ENCODE measurements at regions not wholly inside any gene's neighbourhood (a gene's known extent, or its start where the extent isn't known, plus 50 kb on each side); places are given as distances from the start of the nearest gene placed in this dataset.

DNA sequence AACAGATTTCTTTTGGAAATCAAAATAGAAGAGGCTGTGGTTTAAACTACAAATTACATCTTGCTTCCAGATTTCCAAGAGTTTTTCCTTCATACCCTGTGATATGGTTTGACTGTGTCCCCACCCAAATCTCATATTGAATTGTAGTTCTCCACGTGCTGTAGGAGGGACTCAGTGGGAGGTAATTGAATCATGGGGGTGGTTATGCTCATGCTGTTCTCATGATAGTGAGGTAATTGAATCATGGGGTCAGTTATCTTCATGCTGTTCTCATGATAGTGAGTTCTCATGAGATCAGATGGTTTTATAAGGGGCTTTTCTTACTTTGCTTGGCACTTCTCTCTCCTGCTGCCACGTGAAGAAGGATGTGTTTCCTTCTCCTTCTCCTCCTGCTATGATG is 687.0 kb upstream of the ZNF608 start:
- TF ChIP-seq FOS (IDR thresholded peaks at IDR 0.05; ENCODE audit: borderline replicate concordance, insufficient read depth, low read length) (no peak), JUN (IDR thresholded peaks at IDR 0.05; ENCODE audit: borderline replicate concordance, insufficient read depth, insufficient read length, low read depth) (no peak), MYC (IDR thresholded peaks at IDR 0.05; ENCODE audit: low read depth, low read length) (no peak), POLR2A (IDR thresholded peaks at IDR 0.05; ENCODE audit: low read depth, low read length) (no peak), GATA2 (IDR thresholded peaks at IDR 0.05; ENCODE audit: insufficient read depth, insufficient read length, low read depth, low read length) (no peak), EZH2 (IDR thresholded peaks at IDR 0.05; ENCODE audit: borderline replicate concordance, low read depth, low read length, severe bottlenecking) (no peak)
- TF ChIP-seq, protein P1, sequence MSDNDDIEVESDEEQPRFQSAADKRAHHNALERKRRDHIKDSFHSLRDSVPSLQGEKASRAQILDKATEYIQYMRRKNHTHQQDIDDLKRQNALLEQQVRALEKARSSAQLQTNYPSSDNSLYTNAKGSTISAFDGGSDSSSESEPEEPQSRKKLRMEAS (IDR thresholded peaks at IDR 0.05; ENCODE audit: insufficient read depth, insufficient read length), result no peak
- TF ChIP-seq, protein P2, sequence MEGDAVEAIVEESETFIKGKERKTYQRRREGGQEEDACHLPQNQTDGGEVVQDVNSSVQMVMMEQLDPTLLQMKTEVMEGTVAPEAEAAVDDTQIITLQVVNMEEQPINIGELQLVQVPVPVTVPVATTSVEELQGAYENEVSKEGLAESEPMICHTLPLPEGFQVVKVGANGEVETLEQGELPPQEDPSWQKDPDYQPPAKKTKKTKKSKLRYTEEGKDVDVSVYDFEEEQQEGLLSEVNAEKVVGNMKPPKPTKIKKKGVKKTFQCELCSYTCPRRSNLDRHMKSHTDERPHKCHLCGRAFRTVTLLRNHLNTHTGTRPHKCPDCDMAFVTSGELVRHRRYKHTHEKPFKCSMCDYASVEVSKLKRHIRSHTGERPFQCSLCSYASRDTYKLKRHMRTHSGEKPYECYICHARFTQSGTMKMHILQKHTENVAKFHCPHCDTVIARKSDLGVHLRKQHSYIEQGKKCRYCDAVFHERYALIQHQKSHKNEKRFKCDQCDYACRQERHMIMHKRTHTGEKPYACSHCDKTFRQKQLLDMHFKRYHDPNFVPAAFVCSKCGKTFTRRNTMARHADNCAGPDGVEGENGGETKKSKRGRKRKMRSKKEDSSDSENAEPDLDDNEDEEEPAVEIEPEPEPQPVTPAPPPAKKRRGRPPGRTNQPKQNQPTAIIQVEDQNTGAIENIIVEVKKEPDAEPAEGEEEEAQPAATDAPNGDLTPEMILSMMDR (IDR thresholded peaks at IDR 0.05; ENCODE audit: extremely low read depth in 1 of 2, insufficient read depth in 1 of 2, low read depth in 1 of 2, low read length in 2 of 2), result no peak
- FAIRE-seq (no peak), DNase-seq (ENCODE audit: low read depth, low spot score) (no peak)
- Histone ChIP-seq H3K4me2 (ENCODE audit: insufficient read depth, low read length) (no peak overlapping the region), H3K27me3 (ENCODE audit: control insufficient read depth in 2 of 2, insufficient read depth in 2 of 2, low read length in 2 of 2) (no peaks in the 10 kb centered on the region), H3K36me3 (ENCODE audit: control insufficient read depth in 2 of 2, extremely low read depth in 1 of 2, insufficient read depth in 2 of 2, low read length in 2 of 2) (no peaks in the 10 kb centered on the region), H3K79me2 (ENCODE audit: control insufficient read depth, insufficient read depth, low read length) (no peaks in the 10 kb centered on the region), H3K27ac (ENCODE audit: insufficient read depth, low read depth, low read length) (no peak overlapping the region), H3K9ac (replicated peaks; ENCODE audit: extremely low read depth, insufficient read depth, low read length) (no peak overlapping the region), H3K4me3 (replicated peaks in 1 of 3; ENCODE audit: insufficient read depth in 1 of 3, low read depth in 1 of 3, low read length in 3 of 3) (no peak overlapping the region), H3K9me3 (replicated peaks; ENCODE audit: control insufficient read depth, insufficient read depth, low read length) (no peaks in the 10 kb centered on the region), H2AFZ (ENCODE audit: low read depth, low read length) (no peak overlapping the region), H3K9me1 (replicated peaks; ENCODE audit: control insufficient read depth, extremely low read depth, insufficient read depth, low read length) (no peaks in the 10 kb centered on the region), H4K20me1 (replicated peaks; ENCODE audit: control insufficient read depth, extremely low read depth, insufficient read depth, low read length) (no peaks in the 10 kb centered on the region), H3K4me1 (ENCODE audit: control insufficient read depth, extremely low read depth, insufficient read depth, low read length) (no peaks in the 10 kb centered on the region)
- dilution Hi-C loops (cut with MboI; ENCODE audit: extremely low pct_ligation_motif_present, low sequenced_read_pairs), result no loop called here
- POLR2A ChIA-PET, result interaction anchor here (1.3 kb wide), 1 partner anchor 11 kb away, joined by 3 read pairs; no protein-coding TSS in a partner anchor
- no TSS peak for BruUV-seq (replicated peaks)
- intact Hi-C loops (cut with micrococcal nuclease), result no loop called here
- CTCF ChIA-PET, result no interaction called here

All from endothelial cell of umbilical vein (primary cell).